ENCODE measurements at regions not wholly inside any gene's neighbourhood (a gene's known extent, or its start where the extent isn't known, plus 50 kb on each side); places are given as distances from the start of the nearest gene placed in this dataset.

DNA sequence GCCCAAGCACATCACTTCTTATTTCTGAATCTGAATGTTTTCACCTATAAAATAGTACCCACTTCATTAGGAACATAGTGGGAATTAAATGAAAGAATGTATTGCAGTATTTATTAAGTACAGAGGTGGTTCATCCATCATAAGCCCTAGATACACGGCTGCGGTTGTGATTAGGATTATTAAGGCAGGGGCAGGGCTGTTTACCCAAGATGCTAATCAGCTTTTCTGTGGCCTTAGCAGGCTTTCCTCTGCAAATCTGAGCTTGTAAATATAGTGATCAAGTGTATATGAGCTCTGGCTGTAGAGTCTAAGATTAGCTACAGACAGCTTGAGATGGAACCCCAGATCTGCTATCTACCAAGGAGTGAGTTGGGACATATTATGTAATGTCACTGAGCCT is 124.1 kb upstream of the ADRA1B start:
- TF ChIP-seq, protein P1, sequence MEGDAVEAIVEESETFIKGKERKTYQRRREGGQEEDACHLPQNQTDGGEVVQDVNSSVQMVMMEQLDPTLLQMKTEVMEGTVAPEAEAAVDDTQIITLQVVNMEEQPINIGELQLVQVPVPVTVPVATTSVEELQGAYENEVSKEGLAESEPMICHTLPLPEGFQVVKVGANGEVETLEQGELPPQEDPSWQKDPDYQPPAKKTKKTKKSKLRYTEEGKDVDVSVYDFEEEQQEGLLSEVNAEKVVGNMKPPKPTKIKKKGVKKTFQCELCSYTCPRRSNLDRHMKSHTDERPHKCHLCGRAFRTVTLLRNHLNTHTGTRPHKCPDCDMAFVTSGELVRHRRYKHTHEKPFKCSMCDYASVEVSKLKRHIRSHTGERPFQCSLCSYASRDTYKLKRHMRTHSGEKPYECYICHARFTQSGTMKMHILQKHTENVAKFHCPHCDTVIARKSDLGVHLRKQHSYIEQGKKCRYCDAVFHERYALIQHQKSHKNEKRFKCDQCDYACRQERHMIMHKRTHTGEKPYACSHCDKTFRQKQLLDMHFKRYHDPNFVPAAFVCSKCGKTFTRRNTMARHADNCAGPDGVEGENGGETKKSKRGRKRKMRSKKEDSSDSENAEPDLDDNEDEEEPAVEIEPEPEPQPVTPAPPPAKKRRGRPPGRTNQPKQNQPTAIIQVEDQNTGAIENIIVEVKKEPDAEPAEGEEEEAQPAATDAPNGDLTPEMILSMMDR (IDR thresholded peaks at IDR 0.05; ENCODE audit: low read depth, low read length, missing input control), result no peak
- TF ChIP-seq EGR1 (IDR thresholded peaks at IDR 0.05; ENCODE audit: low read depth in 2 of 2), result no peak
- TF ChIP-seq, protein P2, sequence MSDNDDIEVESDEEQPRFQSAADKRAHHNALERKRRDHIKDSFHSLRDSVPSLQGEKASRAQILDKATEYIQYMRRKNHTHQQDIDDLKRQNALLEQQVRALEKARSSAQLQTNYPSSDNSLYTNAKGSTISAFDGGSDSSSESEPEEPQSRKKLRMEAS (IDR thresholded peaks at IDR 0.05), result no peak
- TF ChIP-seq, protein P3, sequence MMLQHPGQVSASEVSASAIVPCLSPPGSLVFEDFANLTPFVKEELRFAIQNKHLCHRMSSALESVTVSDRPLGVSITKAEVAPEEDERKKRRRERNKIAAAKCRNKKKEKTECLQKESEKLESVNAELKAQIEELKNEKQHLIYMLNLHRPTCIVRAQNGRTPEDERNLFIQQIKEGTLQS (IDR thresholded peaks at IDR 0.05), result no peak
